HCT116 (cell line): ENCODE measurements at regions not wholly inside any gene's neighbourhood (a gene's known extent, or its start where the extent isn't known, plus 50 kb on each side); places are given as distances from the start of the nearest gene placed in this dataset.

Experiments
- CEBPB ChIP-seq: IDR thresholded peaks from 2 replicates; pipeline ENCODE4 v1.6.1; 2012; ENCODE audit warnings: low read depth
- ELF1 ChIP-seq: IDR thresholded peaks from 2 replicates; pipeline ENCODE4 v1.6.1; 2012; ENCODE audit warnings: low read depth, borderline replicate concordance
- EZH2phosphoT487 ChIP-seq: fragments of 200-600 bp; IDR thresholded peaks from 2 replicates; pipeline ENCODE4 v1.6.1; 2018; ENCODE audit warnings: antibody characterized with exemption, borderline replicate concordance
- JUND ChIP-seq: IDR thresholded peaks from 2 replicates; pipeline ENCODE4 v1.6.1; 2012
- POLR2A ChIP-seq: IDR thresholded peaks from 2 replicates; pipeline ENCODE4 v1.7.0; 2011; ENCODE audit warnings: borderline replicate concordance; ENCODE audit not compliant: insufficient read depth, insufficient read length; ENCODE audit errors: extremely low read depth
- SP1 ChIP-seq: IDR thresholded peaks from 2 replicates; pipeline ENCODE4 v1.6.1; 2012; ENCODE audit warnings: low read depth
- ZFX ChIP-seq: fragments of 450-650 bp; IDR thresholded peaks from 2 replicates; pipeline ENCODE4 v1.6.1; 2017
- TF ChIP-seq, protein P1 (sequence below), 3 experiments: fragments of 200-600 bp in 1 of 3; sonication (generic) in 1 of 3; IDR thresholded peaks in 2 of 3; conservative IDR thresholded peaks in 1 of 3; 2 replicates each; pipeline ENCODE4 v1.5.1; 2012 to 2017; ENCODE audit warnings: low read depth in 2 of 3, low read length in 2 of 3, antibody characterized with exemption in 1 of 3, borderline replicate concordance in 1 of 3, control low read depth in 1 of 3, mild to moderate bottlenecking in 1 of 3, mixed read lengths in 1 of 3, mixed run types in 1 of 3, moderate library complexity in 1 of 3; ENCODE audit not compliant: insufficient read depth in 1 of 3

GRCh38 chr6:40293060-40293459 lies 294.1 kb downstream of the LRFN2 start:
- TF ChIP-seq, protein P1, sequence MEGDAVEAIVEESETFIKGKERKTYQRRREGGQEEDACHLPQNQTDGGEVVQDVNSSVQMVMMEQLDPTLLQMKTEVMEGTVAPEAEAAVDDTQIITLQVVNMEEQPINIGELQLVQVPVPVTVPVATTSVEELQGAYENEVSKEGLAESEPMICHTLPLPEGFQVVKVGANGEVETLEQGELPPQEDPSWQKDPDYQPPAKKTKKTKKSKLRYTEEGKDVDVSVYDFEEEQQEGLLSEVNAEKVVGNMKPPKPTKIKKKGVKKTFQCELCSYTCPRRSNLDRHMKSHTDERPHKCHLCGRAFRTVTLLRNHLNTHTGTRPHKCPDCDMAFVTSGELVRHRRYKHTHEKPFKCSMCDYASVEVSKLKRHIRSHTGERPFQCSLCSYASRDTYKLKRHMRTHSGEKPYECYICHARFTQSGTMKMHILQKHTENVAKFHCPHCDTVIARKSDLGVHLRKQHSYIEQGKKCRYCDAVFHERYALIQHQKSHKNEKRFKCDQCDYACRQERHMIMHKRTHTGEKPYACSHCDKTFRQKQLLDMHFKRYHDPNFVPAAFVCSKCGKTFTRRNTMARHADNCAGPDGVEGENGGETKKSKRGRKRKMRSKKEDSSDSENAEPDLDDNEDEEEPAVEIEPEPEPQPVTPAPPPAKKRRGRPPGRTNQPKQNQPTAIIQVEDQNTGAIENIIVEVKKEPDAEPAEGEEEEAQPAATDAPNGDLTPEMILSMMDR (IDR thresholded peaks at IDR 0.05 in 2 of 3, conservative IDR thresholded peaks at IDR 0.05 in 1 of 3; ENCODE audit: borderline replicate concordance in 1 of 3, insufficient read depth in 1 of 3, low read depth in 2 of 3, low read length in 2 of 3), result no peak
- TF ChIP-seq POLR2A (no peak), EZH2phosphoT487 (no peak), ELF1 (no peak), ZFX (no peak), JUND (no peak), CEBPB (no peak), SP1 (no peak)
